MM.1S (cell line): ENCODE measurements at regions not wholly inside any gene's neighbourhood (a gene's known extent, or its start where the extent isn't known, plus 50 kb on each side); places are given as distances from the start of the nearest gene placed in this dataset.

Experiments used
- DNase-seq: peaks from one replicate; pipeline ENCODE4 v3.0.0-alpha.2; 2015
- H2AFZ ChIP-seq: fragments of 300-600 bp; sonication (generic); 2 replicates; pipeline ENCODE4 v1.6.0; 2016; ENCODE audit warnings: antibody characterized with exemption, low read length
- H3F3A ChIP-seq: fragments of 300-600 bp; sonication (generic); 2 replicates; pipeline ENCODE4 v1.6.1; 2016; ENCODE audit warnings: mild to moderate bottlenecking, antibody characterized with exemption, low read length, moderate library complexity, mixed read lengths; ENCODE audit not compliant: insufficient read depth
- H3K27ac ChIP-seq: fragments of 300-600 bp; sonication (generic); 2 replicates; pipeline ENCODE4 v1.5.1; 2016; ENCODE audit warnings: mild to moderate bottlenecking, low read length
- H3K27me3 ChIP-seq: fragments of 300-600 bp; sonication (generic); replicated peaks from 2 replicates; pipeline ENCODE4 v1.6.0; 2016; ENCODE audit warnings: low read length; ENCODE audit not compliant: insufficient read depth
- H3K36me3 ChIP-seq: fragments of 300-600 bp; sonication (generic); replicated peaks from 2 replicates; pipeline ENCODE4 v1.6.1; 2016; ENCODE audit warnings: mild to moderate bottlenecking, low read length, mixed read lengths; ENCODE audit not compliant: insufficient read depth
- H3K4me1 ChIP-seq: fragments of 300-600 bp; sonication (generic); 2 replicates; pipeline ENCODE4 v1.6.1; 2016; ENCODE audit warnings: low read length, mixed read lengths
- H3K4me2 ChIP-seq: fragments of 300-600 bp; sonication (generic); 2 replicates; pipeline ENCODE4 v1.6.0; 2016; ENCODE audit warnings: low read depth, low read length
- H3K4me3 ChIP-seq: fragments of 300-600 bp; sonication (generic); 2 replicates; pipeline ENCODE4 v1.5.1; 2016; ENCODE audit warnings: low read length, mixed read lengths
- H3K79me2 ChIP-seq: fragments of 300-600 bp; sonication (generic); 2 replicates; pipeline ENCODE4 v1.6.1; 2016; ENCODE audit warnings: mixed run types, low read length, mixed read lengths
- H3K9ac ChIP-seq: fragments of 300-600 bp; sonication (generic); 2 replicates; pipeline ENCODE4 v1.6.1; 2016; ENCODE audit warnings: low read length, mixed read lengths
- H3K9me2 ChIP-seq: fragments of 300-600 bp; sonication (generic); replicated peaks from 2 replicates; pipeline ENCODE4 v1.6.1; 2016; ENCODE audit warnings: mild to moderate bottlenecking, low read length, mixed read lengths; ENCODE audit not compliant: insufficient read depth
- H3K9me3 ChIP-seq: fragments of 300-600 bp; sonication (generic); replicated peaks from 2 replicates; pipeline ENCODE4 v1.6.1; 2016; ENCODE audit warnings: mild to moderate bottlenecking, low read length, mixed read lengths; ENCODE audit not compliant: insufficient read depth
- H4K20me1 ChIP-seq: fragments of 300-600 bp; sonication (generic); 2 replicates; pipeline ENCODE4 v1.6.1; 2016; ENCODE audit warnings: mild to moderate bottlenecking, low read length, moderate library complexity, mixed read lengths; ENCODE audit not compliant: insufficient read depth
- EZH2 ChIP-seq: fragments of 300-600 bp; sonication (generic); optimal IDR thresholded peaks from 2 replicates; pipeline ENCODE3; 2017; ENCODE audit warnings: low read depth, mild to moderate bottlenecking, antibody characterized with exemption, low read length, mixed read lengths
- EZH2phosphoT487 ChIP-seq: fragments of 300-600 bp; sonication (generic); IDR thresholded peaks from 2 replicates; pipeline ENCODE4 v1.6.1; 2018; ENCODE audit warnings: antibody characterized with exemption, low read length
- TF ChIP-seq, protein P1 (sequence below): fragments of 300-600 bp; sonication (generic); IDR thresholded peaks from 2 replicates; pipeline ENCODE4 v1.5.1; 2016; ENCODE audit warnings: antibody characterized with exemption, low read length, mixed read lengths

DNA sequence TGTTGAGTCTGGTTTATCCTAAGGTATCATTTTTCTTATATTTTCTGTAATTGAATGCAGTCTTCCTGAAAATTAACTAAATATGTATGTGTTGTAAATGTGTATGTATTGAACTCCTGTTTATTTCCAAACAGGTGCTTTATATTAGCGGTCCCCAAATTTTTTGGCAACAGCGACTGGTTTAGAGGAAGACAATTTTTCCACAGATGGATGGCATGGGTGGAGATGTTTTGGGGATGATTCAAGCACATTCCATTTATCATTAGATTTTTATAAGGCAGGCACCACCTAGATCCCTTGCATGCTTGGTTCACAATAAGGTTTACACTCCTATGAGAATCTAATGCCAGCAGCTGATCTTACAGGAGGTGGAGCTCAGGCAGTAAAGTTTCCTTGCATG is 210.5 kb upstream of the ANO3 start:
- H3K4me1 ChIP-seq = peaks cover 4% of the 10 kb centered on the region; the same call in 1 of the 2 replicates
- no peaks in the 10 kb centered on the region for H3K79me2 ChIP-seq
- no peaks in the 10 kb centered on the region for H3K36me3 ChIP-seq
- DNase-seq = no peak
- H2AFZ ChIP-seq = no peak overlapping the region
- no peak overlapping the region for H3K4me2 ChIP-seq
- H3F3A ChIP-seq = no peaks in the 10 kb centered on the region
- H4K20me1 ChIP-seq = no peaks in the 10 kb centered on the region
- no peak overlapping the region for H3K4me3 ChIP-seq
- no peak overlapping the region for H3K9ac ChIP-seq
- H3K27ac ChIP-seq = no peak overlapping the region
- H3K27me3 ChIP-seq = no peaks in the 10 kb centered on the region
- no peaks in the 10 kb centered on the region for H3K9me3 ChIP-seq
- H3K9me2 ChIP-seq = no peaks in the 10 kb centered on the region
- TF ChIP-seq EZH2phosphoT487 (no peak), EZH2 (no peak)
- TF ChIP-seq, protein P1, sequence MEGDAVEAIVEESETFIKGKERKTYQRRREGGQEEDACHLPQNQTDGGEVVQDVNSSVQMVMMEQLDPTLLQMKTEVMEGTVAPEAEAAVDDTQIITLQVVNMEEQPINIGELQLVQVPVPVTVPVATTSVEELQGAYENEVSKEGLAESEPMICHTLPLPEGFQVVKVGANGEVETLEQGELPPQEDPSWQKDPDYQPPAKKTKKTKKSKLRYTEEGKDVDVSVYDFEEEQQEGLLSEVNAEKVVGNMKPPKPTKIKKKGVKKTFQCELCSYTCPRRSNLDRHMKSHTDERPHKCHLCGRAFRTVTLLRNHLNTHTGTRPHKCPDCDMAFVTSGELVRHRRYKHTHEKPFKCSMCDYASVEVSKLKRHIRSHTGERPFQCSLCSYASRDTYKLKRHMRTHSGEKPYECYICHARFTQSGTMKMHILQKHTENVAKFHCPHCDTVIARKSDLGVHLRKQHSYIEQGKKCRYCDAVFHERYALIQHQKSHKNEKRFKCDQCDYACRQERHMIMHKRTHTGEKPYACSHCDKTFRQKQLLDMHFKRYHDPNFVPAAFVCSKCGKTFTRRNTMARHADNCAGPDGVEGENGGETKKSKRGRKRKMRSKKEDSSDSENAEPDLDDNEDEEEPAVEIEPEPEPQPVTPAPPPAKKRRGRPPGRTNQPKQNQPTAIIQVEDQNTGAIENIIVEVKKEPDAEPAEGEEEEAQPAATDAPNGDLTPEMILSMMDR = no peak

DNA sequence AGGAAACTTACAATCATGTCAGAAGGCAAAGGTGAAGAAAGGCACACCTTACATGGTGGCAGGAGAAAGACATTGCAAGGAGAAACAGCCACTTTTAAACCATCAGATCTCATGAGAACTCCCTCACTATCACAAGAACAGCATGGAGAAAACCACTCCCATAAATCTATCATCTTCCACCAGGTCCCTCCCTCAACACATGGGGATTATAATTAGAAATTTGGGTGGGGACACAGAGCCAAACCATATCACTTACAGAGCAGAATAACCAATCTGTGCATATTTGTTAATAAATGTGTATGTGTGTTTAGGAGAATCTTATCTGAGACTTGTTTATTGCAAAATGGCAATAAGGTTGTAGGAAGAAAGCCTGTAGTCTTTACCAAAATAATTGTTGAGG is 205.2 kb upstream of the ANO3 start:
- H3K4me2 ChIP-seq = no peak overlapping the region
- peaks cover 5% of the 10 kb centered on the region; the same call in 1 of the 2 replicates for H3K9me3 ChIP-seq
- no peaks in the 10 kb centered on the region for H3K36me3 ChIP-seq
- no peak for DNase-seq
- H4K20me1 ChIP-seq = no peaks in the 10 kb centered on the region
- H3K4me1 ChIP-seq = peaks cover 4% of the 10 kb centered on the region; the same call in 1 of the 2 replicates
- no peak overlapping the region for H3K4me3 ChIP-seq
- TF ChIP-seq, protein P1 = no peak
- no peak for TF ChIP-seq EZH2phosphoT487
- TF ChIP-seq EZH2 = no peak
- no peak overlapping the region for H3K9ac ChIP-seq
- H3K79me2 ChIP-seq = no peaks in the 10 kb centered on the region
- H3K27ac ChIP-seq = no peak overlapping the region
- no peak overlapping the region for H2AFZ ChIP-seq
- H3K9me2 ChIP-seq = no peaks in the 10 kb centered on the region
- H3K27me3 ChIP-seq = no peaks in the 10 kb centered on the region
- no peaks in the 10 kb centered on the region for H3F3A ChIP-seq

DNA sequence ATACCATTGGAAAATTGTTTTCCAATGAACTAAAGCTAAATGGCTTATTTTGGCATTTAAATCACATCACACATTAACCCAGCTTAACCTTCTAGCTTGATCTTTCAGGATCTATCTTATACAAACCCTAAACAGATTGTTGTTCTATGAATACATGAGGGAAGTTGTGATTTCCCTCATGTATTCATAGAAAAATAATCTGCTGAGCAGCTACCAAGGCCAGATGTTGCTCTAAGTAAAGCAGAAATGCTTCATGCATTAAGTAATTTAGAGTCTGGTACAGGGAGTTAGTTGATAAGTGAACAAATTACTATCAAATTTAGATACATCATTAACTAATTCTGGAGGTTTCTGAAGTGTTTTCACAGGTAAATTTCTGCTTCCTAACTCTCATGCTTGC is 204.6 kb upstream of the ANO3 start:
- no peaks in the 10 kb centered on the region for H3K27me3 ChIP-seq
- no peak overlapping the region for H3K4me3 ChIP-seq
- no peaks in the 10 kb centered on the region for H4K20me1 ChIP-seq
- H3K4me1 ChIP-seq = peaks cover 4% of the 10 kb centered on the region
- H3K79me2 ChIP-seq = no peaks in the 10 kb centered on the region
- TF ChIP-seq EZH2phosphoT487 (no peak), EZH2 (no peak)
- TF ChIP-seq, protein P1 = no peak
- H3K9me2 ChIP-seq = no peaks in the 10 kb centered on the region
- no peaks in the 10 kb centered on the region for H3F3A ChIP-seq
- no peaks in the 10 kb centered on the region for H3K36me3 ChIP-seq
- no peak for DNase-seq
- peaks cover 5% of the 10 kb centered on the region; the same call in 1 of the 2 replicates for H3K9me3 ChIP-seq
- no peak overlapping the region for H3K9ac ChIP-seq
- no peak overlapping the region for H3K4me2 ChIP-seq
- no peak overlapping the region for H2AFZ ChIP-seq
- H3K27ac ChIP-seq = no peak overlapping the region
